Epithelial cell of prostate (primary cell): ENCODE measurements at regions not wholly inside any gene's neighbourhood (a gene's known extent, or its start where the extent isn't known, plus 50 kb on each side); places are given as distances from the start of the nearest gene placed in this dataset.

Source experiments
- DNase-seq: peaks from one replicate; pipeline ENCODE4 v3.0.0-alpha.2; 2011; ENCODE audit warnings: low read depth, low spot score
- H3K27ac ChIP-seq: fragments of 450-650 bp; 2 replicates; pipeline ENCODE4 v1.5.1; 2017; ENCODE audit warnings: mild to moderate bottlenecking

DNA sequence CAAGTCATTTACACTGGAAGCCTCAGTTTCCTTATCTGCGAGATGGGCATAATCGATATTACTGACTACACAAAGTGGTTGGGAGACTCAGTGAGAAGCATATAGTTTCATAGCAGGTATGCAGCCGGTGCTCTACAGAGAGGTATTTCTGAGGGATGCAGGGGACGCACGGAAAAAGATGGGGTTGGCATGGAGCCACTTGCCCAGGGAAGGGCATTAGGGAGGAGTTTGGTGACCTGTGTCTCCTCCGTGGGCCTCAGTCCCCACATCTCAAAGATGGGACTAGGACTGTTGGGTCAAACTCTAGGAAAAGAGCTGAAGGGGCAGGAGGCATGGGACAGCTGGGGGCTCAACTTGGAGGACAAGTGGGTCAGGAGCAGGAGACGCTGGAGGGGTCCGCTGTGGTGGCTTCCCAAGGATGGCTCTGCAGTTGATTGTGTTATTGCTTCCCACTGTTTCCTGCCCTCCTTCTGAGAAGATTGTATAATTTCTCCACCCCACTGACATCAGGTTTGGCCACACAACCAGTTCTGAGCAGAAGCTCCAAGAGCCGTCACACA is 158.6 kb upstream of the ALDH1B1 start:
- DNase-seq: no peak
- H3K27ac ChIP-seq: no peak overlapping the region

- H3K27ac ChIP-seq: no peak overlapping the region
- DNase-seq: no peak
Observed at GRCh38 chr9:38233343-38233742, 159.2 kb upstream of the ALDH1B1 start.

DNA sequence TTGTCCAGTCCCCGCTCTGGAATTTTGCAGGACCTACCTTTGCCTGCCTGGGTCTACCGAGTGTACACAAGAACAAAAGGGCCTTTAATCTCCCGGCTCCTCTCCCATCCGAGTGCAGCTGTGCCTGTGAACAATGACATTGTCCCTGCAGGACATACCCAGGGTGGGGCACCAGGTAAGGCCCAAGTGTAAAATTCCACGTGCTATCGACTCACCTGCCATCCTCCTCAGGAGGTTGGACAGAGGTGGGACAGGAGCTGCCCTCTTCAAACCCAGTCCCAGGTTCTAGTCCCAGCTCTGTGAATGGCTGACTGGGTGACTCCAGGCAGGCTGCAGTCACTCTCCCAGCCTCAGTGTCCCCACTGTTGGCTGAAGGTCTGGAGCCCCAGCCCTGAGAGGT is 159.6 kb upstream of the ALDH1B1 start:
- H3K27ac ChIP-seq: no peak overlapping the region
- no peak for DNase-seq

DNA sequence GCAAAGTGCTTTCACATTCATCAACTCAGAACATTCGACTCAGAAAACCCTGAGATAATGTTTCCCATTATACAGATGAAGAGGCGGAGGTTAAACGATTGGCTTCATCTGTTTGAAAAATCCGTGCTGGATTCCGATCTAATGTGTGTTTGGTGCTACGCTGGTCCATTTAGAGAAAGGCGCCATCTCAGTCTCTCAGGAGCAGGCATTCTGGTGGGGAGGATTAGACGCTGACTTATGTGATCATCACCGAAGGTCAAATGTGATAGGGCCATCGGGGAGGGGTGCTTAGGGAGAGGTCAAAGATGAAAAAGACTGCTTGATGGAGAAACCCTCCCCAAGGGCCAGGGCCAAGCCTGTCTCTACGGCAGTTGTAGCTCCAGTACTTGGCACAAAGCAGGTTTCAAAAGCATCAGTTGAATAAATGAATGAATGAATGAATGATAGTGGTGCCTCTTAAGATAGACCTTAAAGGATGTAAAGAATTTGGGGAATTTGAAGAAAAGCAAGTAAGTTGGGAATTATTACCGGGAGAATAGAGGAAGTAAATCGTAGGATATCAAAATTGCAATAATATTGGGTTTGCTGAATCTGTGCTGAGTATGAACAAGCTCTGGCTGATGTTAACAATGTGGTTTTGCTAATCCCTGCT is 160.6 kb upstream of the SHB start:
- DNase-seq: no peak
- H3K27ac ChIP-seq: no peak overlapping the region

- no peak for DNase-seq
Observed at GRCh38 chr9:38229104-38229500, 160.1 kb upstream of the SHB start.

DNA sequence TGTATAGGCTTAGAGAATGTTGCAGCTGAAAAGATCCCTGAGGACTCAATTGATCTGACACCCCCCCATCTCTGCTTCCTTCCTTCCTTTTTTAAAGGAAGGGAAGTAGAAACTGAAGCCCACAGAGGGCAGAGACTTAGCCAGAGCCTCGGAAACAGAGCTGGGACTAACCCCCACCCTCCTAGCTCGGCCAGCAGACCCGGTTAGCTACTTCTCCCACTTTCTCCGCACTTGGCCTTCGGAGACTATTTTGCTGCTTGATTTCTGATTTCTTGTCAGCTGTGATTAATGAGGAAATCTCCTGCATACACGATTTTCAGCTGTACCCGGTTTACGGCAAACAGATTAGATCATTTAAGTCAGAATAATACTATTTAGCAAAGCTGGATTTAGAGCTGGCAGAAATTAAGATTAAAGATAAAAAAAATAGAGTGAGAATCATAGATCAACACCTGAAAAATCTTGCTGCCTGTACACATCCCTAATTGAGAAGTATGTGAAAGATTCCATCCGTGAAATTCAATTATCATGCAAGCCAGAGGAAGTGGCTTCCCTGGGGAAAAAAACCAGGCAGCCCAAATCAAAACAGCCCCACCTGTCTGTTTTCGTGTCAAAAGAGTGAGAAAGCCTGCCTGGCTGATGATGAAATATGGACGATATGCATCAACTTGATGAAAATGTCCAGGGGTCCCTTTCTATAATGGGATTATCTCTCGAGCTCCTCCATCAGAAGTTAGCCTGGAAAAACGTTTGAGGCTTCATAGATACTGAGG is 159.5 kb upstream of the SHB start:
- no peak for DNase-seq
- no peak overlapping the region for H3K27ac ChIP-seq

More at GRCh38 chr9:38229104-38229500, 160.1 kb upstream of the SHB start:
- H3K27ac ChIP-seq: no peak overlapping the region

- no peak for DNase-seq
- H3K27ac ChIP-seq: peak overlapping the region; percentile 32
Observed at GRCh38 chr9:38227656-38228055, 158.6 kb upstream of the SHB start.

DNA sequence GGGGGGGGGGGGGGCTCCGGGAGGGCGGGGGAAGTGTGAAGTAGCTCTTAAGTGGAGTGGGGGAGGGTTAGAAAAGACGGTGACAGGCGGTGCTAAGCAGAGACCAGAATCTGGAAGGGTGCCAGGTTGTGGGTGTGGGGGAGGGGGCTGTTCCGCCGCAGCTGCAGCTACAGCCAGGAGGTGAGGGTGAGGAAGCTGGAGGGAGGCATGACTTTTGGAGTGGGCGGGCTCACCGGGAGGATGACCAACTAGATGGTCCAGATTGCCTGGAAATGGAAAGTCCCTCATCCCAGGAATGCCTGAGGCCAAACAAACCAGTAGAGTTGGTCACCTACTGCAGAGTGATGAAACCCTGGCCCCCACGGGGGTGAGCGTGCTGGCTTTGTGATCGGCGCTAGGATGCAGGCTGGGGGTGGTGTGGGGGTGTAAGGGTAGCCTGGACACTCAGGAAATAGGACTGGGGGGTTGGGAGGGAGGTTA is 158.1 kb upstream of the SHB start:
- peak; percentile 81 for DNase-seq
- H3K27ac ChIP-seq: peak overlapping the region; percentile 32

DNA sequence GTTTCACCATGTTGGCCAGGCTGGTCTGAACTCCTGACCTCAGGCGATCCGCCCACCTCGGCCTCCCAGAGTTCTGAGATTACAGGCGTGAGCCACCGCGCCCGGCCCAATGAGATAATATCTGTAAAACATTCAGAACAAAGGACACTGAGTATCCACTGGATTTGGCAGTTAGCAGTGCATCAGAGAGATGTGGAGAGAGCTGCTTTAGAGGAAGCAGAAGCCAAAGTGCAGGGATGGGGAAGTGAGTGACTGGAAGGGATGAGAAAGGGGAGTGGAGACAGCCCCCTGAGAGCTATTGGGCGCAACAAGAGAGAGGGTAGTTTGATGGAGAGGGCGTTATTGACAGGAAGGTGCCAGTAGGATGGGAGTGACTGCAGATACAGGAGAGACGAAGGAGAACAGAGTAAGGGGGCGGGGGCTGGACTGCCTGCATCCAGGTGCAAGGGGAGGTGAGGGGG is 157.5 kb upstream of the SHB start:
- H3K27ac ChIP-seq: no peak overlapping the region
- no peak for DNase-seq

DNA sequence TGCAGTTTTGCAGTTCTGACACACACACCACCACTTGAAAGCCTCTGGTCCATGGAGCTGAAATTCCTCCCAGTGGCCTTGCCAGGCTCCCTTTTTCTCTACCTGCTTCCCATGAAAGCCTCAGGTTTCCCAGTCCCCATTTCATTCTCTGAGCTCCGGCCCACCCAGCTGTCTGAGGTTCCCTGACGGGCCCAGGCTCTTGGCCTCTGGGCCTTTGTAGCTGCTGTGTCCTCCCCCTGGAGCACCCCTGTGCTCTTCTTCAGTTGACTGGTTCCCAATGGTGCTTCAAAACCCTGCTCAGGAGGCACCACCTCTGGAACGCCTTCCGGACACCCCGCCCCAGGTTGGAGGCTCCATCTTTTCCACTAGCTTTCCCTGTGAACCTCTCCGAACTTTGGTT is 155.9 kb upstream of the SHB start:
- no peak overlapping the region for H3K27ac ChIP-seq
- DNase-seq: no peak

DNA sequence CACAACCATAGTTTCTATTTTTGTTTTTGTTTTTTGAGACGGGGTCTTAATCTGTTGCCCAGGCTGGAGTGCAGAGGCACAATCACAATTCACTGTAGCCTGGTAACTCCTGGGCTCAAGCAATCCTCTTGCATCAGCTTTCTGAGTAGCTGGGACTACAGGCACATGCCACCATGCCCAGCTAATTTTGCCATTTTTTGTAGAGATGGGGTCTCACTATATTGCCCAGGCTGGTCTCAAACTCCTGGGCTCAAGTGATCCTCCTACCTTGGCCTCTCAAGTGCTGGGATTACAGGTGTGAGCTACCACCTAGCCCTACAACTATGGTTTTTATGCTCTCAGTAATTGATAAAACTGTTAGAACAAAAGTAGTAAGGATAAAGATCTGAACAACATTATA is 147.5 kb upstream of the SHB start:
- H3K27ac ChIP-seq: no peak overlapping the region
- no peak for DNase-seq

- no peak overlapping the region for H3K27ac ChIP-seq
- no peak for DNase-seq
Observed at GRCh38 chr9:38215465-38215864, 146.4 kb upstream of the SHB start.

GRCh38 chr9:38214432-38214831 is 145.4 kb upstream of the SHB start:
- H3K27ac ChIP-seq: no peak overlapping the region
- DNase-seq: no peak

GRCh38 chr9:38213631-38214299 is 144.7 kb upstream of the SHB start:
- no peak for DNase-seq
- no peak overlapping the region for H3K27ac ChIP-seq

GRCh38 chr9:38212016-38212415 is 143.0 kb upstream of the SHB start:
- H3K27ac ChIP-seq: no peak overlapping the region
- no peak for DNase-seq

GRCh38 chr9:38211002-38211401 is 142.0 kb upstream of the SHB start:
- no peak overlapping the region for H3K27ac ChIP-seq
- no peak for DNase-seq

- peak overlapping the region; percentile 84 for H3K27ac ChIP-seq
- peak; percentile 85 for DNase-seq
Observed at GRCh38 chr9:38208206-38208901, 139.3 kb upstream of the SHB start.

- DNase-seq: no peak
- H3K27ac ChIP-seq: peak overlapping the region; percentile 84
Observed at GRCh38 chr9:38207247-38207778, 138.3 kb upstream of the SHB start.

DNA sequence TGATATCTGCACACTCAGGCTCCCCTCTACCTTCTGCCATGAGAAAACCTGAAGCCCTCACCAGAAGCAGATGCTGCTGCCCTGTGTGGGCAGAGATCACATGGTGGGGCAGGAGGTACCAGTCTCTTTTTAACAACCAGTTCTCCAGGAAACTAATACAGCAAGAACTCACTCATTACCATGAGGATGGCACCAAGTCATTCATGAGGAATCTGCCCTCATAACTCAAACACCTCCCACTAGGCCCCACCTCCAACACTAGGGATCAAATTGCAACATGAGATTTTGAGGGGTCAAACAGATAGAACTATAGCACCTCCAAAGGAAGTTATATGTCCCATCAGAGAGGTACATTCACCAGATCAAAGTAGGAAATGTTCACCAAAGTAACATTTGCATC is 136.3 kb upstream of the SHB start:
- no peak overlapping the region for H3K27ac ChIP-seq
- DNase-seq: no peak

- DNase-seq: no peak
- H3K27ac ChIP-seq: no peak overlapping the region
Observed at GRCh38 chr9:38202336-38202938, 133.4 kb upstream of the SHB start.
